HEK293 (cell line): ENCODE measurements at regions not wholly inside any gene's neighbourhood (a gene's known extent, or its start where the extent isn't known, plus 50 kb on each side); places are given as distances from the start of the nearest gene placed in this dataset.
A peak's percentile ranks its signal among the peaks of the same experiment; 100 is the strongest.

Experiments
- CTCF ChIA-PET: fragments of 350-600 bp; formaldehyde crosslinking; extraction: SDS; loops from one replicate; lab custom pipeline; 2021; ENCODE audit warnings: antibody characterized with exemption; lab: Yijun Ruan, JAX
- POLR2A ChIA-PET: fragments of 300-600 bp; formaldehyde crosslinking; extraction: SDS; loops from one replicate; lab custom pipeline; 2020; ENCODE audit warnings: antibody characterized with exemption, inconsistent platforms; lab: Yijun Ruan, JAX
- H3K27ac ChIP-seq: fragments of 200-500 bp; sonication (Bioruptor generic); 2 replicates; pipeline ENCODE4 v1.5.1; 2014; ENCODE audit warnings: low read depth, low read length, control low read depth, inconsistent platforms; ENCODE audit errors: extremely low read depth
- H3K36me3 ChIP-seq, 2 experiments: fragments of 200-500 bp in 1 of 2; sonication (Bioruptor generic) in 1 of 2; 1 replicate in 1 of 2; 2 replicates in 1 of 2; pipeline ENCODE4 v1.5.1; 2014 to 2017; ENCODE audit warnings: inconsistent platforms in 2 of 2, low read length in 2 of 2; ENCODE audit not compliant: control insufficient read depth in 2 of 2, insufficient read depth in 1 of 2
- H3K4me1 ChIP-seq: fragments of 200-500 bp; sonication (Bioruptor generic); 2 replicates; pipeline ENCODE4 v1.5.1; 2014; ENCODE audit warnings: mild to moderate bottlenecking, low read length, inconsistent platforms; ENCODE audit not compliant: control insufficient read depth, insufficient read depth
- H3K4me3 ChIP-seq: 2 replicates; pipeline ENCODE4 v1.5.1; 2011; ENCODE audit warnings: low read depth, mild to moderate bottlenecking, control low read depth, low read length, moderate library complexity
- H3K9me3 ChIP-seq: fragments of 200-500 bp; sonication (Bioruptor generic); 2 replicates; pipeline ENCODE4 v1.5.1; 2014; ENCODE audit warnings: low read depth, low read length, inconsistent platforms; ENCODE audit not compliant: control insufficient read depth, insufficient read depth
- BCL6B ChIP-seq: fragments of 450-650 bp; formaldehyde crosslinking; IDR thresholded peaks from 2 replicates; pipeline ENCODE4 v1.5.1; 2017; ENCODE audit warnings: missing biosample characterization, missing genetic modification characterization
- EGR2 ChIP-seq: fragments of 450-650 bp; formaldehyde crosslinking; IDR thresholded peaks from 2 replicates; pipeline ENCODE4 v1.5.1; 2016; ENCODE audit warnings: low read depth, missing biosample characterization, missing genetic modification characterization
- ELK4 ChIP-seq: IDR thresholded peaks from 2 replicates; pipeline ENCODE4 v1.6.1; 2011; ENCODE audit warnings: mild to moderate bottlenecking, low read depth, low read length, borderline replicate concordance
- GLIS1 ChIP-seq: fragments of 450-650 bp; formaldehyde crosslinking; IDR thresholded peaks from 2 replicates; pipeline ENCODE4 v1.5.1; 2016; ENCODE audit warnings: missing biosample characterization, missing genetic modification characterization
- KLF8 ChIP-seq: fragments of 450-650 bp; formaldehyde crosslinking; IDR thresholded peaks from 2 replicates; pipeline ENCODE4 v1.5.1; 2016; ENCODE audit warnings: missing biosample characterization, missing genetic modification characterization
- MZF1 ChIP-seq: fragments of 450-650 bp; formaldehyde crosslinking; IDR thresholded peaks from 2 replicates; pipeline ENCODE4 v1.5.1; 2017; ENCODE audit warnings: missing biosample characterization, missing genetic modification characterization, borderline replicate concordance
- PATZ1 ChIP-seq: fragments of 450-650 bp; formaldehyde crosslinking; IDR thresholded peaks from 2 replicates; pipeline ENCODE4 v1.5.1; 2016; ENCODE audit warnings: missing biosample characterization, missing genetic modification characterization
- ZBTB44 ChIP-seq: fragments of 450-650 bp; IDR thresholded peaks from 2 replicates; pipeline ENCODE4 v1.5.1; 2018; ENCODE audit warnings: missing biosample characterization, mild to moderate bottlenecking, missing genetic modification characterization
- ZBTB49 ChIP-seq: fragments of 450-650 bp; formaldehyde crosslinking; IDR thresholded peaks from 2 replicates; pipeline ENCODE4 v1.5.1; 2016; ENCODE audit warnings: missing biosample characterization, missing genetic modification characterization, low read depth
- ZBTB8A ChIP-seq: fragments of 450-650 bp; formaldehyde crosslinking; IDR thresholded peaks from 2 replicates; pipeline ENCODE4 v1.5.1; 2016; ENCODE audit warnings: missing biosample characterization, missing genetic modification characterization
- ZEB2 ChIP-seq: fragments of 450-650 bp; formaldehyde crosslinking; IDR thresholded peaks from 2 replicates; pipeline ENCODE4 v1.5.1; 2016; ENCODE audit warnings: missing biosample characterization, missing genetic modification characterization
- ZFP41 ChIP-seq: fragments of 450-650 bp; formaldehyde crosslinking; IDR thresholded peaks from 2 replicates; pipeline ENCODE4 v1.5.1; 2016; ENCODE audit warnings: missing biosample characterization, missing genetic modification characterization, borderline replicate concordance
- ZNF174 ChIP-seq: fragments of 450-650 bp; formaldehyde crosslinking; IDR thresholded peaks from 2 replicates; pipeline ENCODE4 v1.5.0; 2017; ENCODE audit warnings: missing biosample characterization, mild to moderate bottlenecking, missing genetic modification characterization
- ZNF184 ChIP-seq: fragments of 450-650 bp; IDR thresholded peaks from 2 replicates; pipeline ENCODE4 v1.5.1; 2018; ENCODE audit warnings: missing biosample characterization, mild to moderate bottlenecking, missing genetic modification characterization
- ZNF221 ChIP-seq: fragments of 450-650 bp; formaldehyde crosslinking; IDR thresholded peaks from 2 replicates; pipeline ENCODE4 v1.5.1; 2017; ENCODE audit warnings: missing biosample characterization, missing genetic modification characterization, borderline replicate concordance
- ZNF449 ChIP-seq: fragments of 450-650 bp; formaldehyde crosslinking; IDR thresholded peaks from 2 replicates; pipeline ENCODE4 v1.5.1; 2017; ENCODE audit warnings: missing biosample characterization, mild to moderate bottlenecking, missing genetic modification characterization, moderate library complexity
- ZNF580 ChIP-seq: fragments of 450-650 bp; formaldehyde crosslinking; IDR thresholded peaks from 2 replicates; pipeline ENCODE4 v1.5.1; 2016; ENCODE audit warnings: missing biosample characterization, missing genetic modification characterization
- ZNF692 ChIP-seq: fragments of 450-650 bp; formaldehyde crosslinking; IDR thresholded peaks from 2 replicates; pipeline ENCODE4 v1.5.1; 2016; ENCODE audit warnings: missing biosample characterization, missing genetic modification characterization
- ZSCAN30 ChIP-seq: fragments of 450-650 bp; IDR thresholded peaks from 2 replicates; pipeline ENCODE4 v1.5.1; 2018; ENCODE audit warnings: missing biosample characterization, mild to moderate bottlenecking, missing genetic modification characterization, moderate library complexity
- ZSCAN5A ChIP-seq: fragments of 450-650 bp; formaldehyde crosslinking; IDR thresholded peaks from 2 replicates; pipeline ENCODE4 v1.5.1; 2016; ENCODE audit warnings: missing biosample characterization, missing genetic modification characterization
- ZXDB ChIP-seq: fragments of 450-650 bp; formaldehyde crosslinking; IDR thresholded peaks from 2 replicates; pipeline ENCODE4 v1.5.1; 2016; ENCODE audit warnings: missing biosample characterization, missing genetic modification characterization

GRCh38 chr2:47237375-47238334, 61.3 kb upstream of the CALM2 start:
- POLR2A ChIA-PET, result interaction anchor here (1.4 kb wide), 1 partner anchor 11 kb away, joined by 9 read pairs; no protein-coding TSS in a partner anchor
- Histone ChIP-seq H3K9me3 (no peaks in the 10 kb centered on the region), H3K36me3 (no peaks in the 10 kb centered on the region), H3K4me1 (peaks cover 27% of the 10 kb centered on the region), H3K4me3 (no peak overlapping the region), H3K27ac (peak overlapping the region; percentile 54)
- CTCF ChIA-PET, result interaction anchor here (0.6 kb wide), 1 partner anchor 24 kb away, joined by 4 read pairs; no protein-coding TSS in a partner anchor
- TF ChIP-seq ZSCAN5A, result no peak
- peak; percentile 39; the same call in 1 of the 2 replicates for TF ChIP-seq ZEB2 (tag by site-specific recombination)
- peak; percentile 21; the same call in 1 of the 2 replicates for TF ChIP-seq KLF8 (tag by site-specific recombination)
- TF ChIP-seq ZNF580 (tag by site-specific recombination), result peak; percentile 61; the same call in 1 of the 2 replicates
- no peak for TF ChIP-seq ZNF174 (tag by site-specific recombination)
- TF ChIP-seq ZNF449 (tag by site-specific recombination), result peak; percentile 100
- no peak for TF ChIP-seq ZNF184 (tag by site-specific recombination)
- peak; percentile 37; the same call in 1 of the 2 replicates for TF ChIP-seq ZXDB
- no peak for TF ChIP-seq ZBTB49 (tag by site-specific recombination)
- TF ChIP-seq PATZ1, result peak; percentile 84
- peak; percentile 57; the same call in 1 of the 2 replicates for TF ChIP-seq MZF1 (tag by site-specific recombination)
- TF ChIP-seq ZFP41 (tag by site-specific recombination), result no peak
- peak; percentile 35; the same call in 1 of the 2 replicates for TF ChIP-seq ZNF692 (tag by site-specific recombination)
- 0 out of 2 replicates have a peak, but pooled peaks have one; percentile 35 for TF ChIP-seq GLIS1
- TF ChIP-seq ELK4, result no peak
- peak; percentile 70 for TF ChIP-seq EGR2 (tag by site-specific recombination)
- peak; percentile 93 for TF ChIP-seq ZBTB8A (tag by site-specific recombination)
- peak; percentile 67; the same call in 1 of the 2 replicates for TF ChIP-seq ZSCAN30 (tag by site-specific recombination)
- peak; percentile 64 for TF ChIP-seq ZBTB44 (tag by site-specific recombination)
- no peak for TF ChIP-seq BCL6B (tag by site-specific recombination)
- no peak for TF ChIP-seq ZNF221
